ENCODE measurements at regions not wholly inside any gene's neighbourhood (a gene's known extent, or its start where the extent isn't known, plus 50 kb on each side); places are given as distances from the start of the nearest gene placed in this dataset.

DNA sequence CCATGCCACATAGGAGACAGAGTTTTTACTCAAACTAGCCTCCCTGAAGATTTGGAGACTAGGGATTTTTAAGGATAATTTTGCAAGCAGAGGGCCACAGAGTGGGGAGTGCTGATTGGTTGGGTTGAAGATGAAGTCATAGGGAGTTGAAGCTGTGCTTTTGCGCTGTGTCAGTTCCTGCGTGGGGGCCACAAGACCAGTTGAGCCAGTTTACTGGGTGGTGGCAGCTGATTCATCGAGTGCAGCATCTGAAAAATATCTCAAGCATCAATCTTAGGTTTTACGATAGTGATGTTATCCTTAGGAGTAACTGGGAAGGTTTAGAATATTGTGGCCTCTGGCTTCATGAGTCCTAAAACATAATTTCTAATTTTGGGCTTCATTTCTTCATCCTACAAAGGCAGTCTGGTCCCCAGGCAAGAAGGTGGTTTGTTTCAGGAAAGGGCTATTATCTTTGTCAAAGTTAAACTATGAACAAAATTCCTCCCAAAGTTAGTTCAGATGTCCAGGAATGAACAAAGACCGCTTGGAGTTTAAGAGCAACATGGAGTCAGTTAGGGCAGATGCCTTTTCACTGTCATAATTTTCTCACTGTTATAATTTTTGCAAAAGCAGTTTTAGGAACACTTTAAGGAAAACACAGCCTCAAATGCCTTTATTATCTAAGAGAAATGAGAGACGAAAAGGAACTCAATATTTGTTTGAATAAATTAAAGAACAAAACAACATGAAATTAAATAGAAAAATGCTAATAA is 960.8 kb upstream of the PRKX start:
- no peak for DNase-seq (ENCODE audit: extremely low spot score)
- CTCF ChIA-PET: no interaction called here
- TF ChIP-seq SUZ12 (IDR thresholded peaks at IDR 0.05): no peak
- TF ChIP-seq ARNT (IDR thresholded peaks at IDR 0.05): no peak
- no peak for TF ChIP-seq SP1 (IDR thresholded peaks at IDR 0.05)
- TF ChIP-seq L3MBTL2 (conservative IDR thresholded peaks at IDR 0.05): no peak
- TF ChIP-seq ELF4 (IDR thresholded peaks at IDR 0.05): no peak
- no peak for TF ChIP-seq ZNF384 (IDR thresholded peaks at IDR 0.05)
- TF ChIP-seq HDGF (IDR thresholded peaks at IDR 0.05; ENCODE audit: borderline replicate concordance): no peak
- TF ChIP-seq CTBP1 (IDR thresholded peaks at IDR 0.05; ENCODE audit: borderline replicate concordance): no peak
- no peak for TF ChIP-seq LEF1 (IDR thresholded peaks at IDR 0.05; ENCODE audit: borderline replicate concordance)
- TF ChIP-seq, protein P1, sequence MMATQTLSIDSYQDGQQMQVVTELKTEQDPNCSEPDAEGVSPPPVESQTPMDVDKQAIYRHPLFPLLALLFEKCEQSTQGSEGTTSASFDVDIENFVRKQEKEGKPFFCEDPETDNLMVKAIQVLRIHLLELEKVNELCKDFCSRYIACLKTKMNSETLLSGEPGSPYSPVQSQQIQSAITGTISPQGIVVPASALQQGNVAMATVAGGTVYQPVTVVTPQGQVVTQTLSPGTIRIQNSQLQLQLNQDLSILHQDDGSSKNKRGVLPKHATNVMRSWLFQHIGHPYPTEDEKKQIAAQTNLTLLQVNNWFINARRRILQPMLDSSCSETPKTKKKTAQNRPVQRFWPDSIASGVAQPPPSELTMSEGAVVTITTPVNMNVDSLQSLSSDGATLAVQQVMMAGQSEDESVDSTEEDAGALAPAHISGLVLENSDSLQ (IDR thresholded peaks at IDR 0.05): no peak
- TF ChIP-seq FOXK2 (IDR thresholded peaks at IDR 0.05): no peak
- TF ChIP-seq BHLHE40 (IDR thresholded peaks at IDR 0.05; ENCODE audit: borderline replicate concordance): no peak
- no peak for TF ChIP-seq FOXM1 (IDR thresholded peaks at IDR 0.05; ENCODE audit: borderline replicate concordance)
- no peak for TF ChIP-seq NFRKB (IDR thresholded peaks at IDR 0.05)
- TF ChIP-seq TARDBP (IDR thresholded peaks at IDR 0.05): no peak
- no peak for TF ChIP-seq FOXA1 (IDR thresholded peaks at IDR 0.05)
- POLR2A ChIA-PET: no interaction called here

DNA sequence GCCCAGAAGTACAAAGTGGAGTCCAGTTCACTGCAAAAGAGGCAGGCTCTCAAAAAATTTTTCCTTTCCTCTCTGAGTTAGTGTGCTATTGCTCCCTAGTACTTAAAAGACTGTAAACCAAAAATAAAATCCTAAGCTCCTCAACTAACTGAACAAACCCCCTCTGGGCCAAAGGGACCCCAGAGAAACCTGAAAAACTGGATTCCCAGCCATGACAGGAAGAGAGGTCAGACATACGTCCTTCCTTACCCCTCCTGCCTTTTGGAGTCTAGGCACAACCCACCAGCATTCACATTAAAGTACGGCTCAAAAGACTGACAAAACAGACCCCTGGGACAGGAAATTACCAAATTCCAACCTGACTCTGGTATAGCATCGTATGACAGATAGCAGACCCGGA is 957.9 kb upstream of the PRKX start:
- CTCF ChIA-PET: no interaction called here
- POLR2A ChIA-PET: no interaction called here
- no peak for DNase-seq (ENCODE audit: extremely low spot score)
- TF ChIP-seq TARDBP (IDR thresholded peaks at IDR 0.05) (no peak), SUZ12 (IDR thresholded peaks at IDR 0.05) (no peak), ZNF384 (IDR thresholded peaks at IDR 0.05) (no peak), ELF4 (IDR thresholded peaks at IDR 0.05) (no peak), SP1 (IDR thresholded peaks at IDR 0.05) (no peak), L3MBTL2 (conservative IDR thresholded peaks at IDR 0.05) (no peak), FOXM1 (IDR thresholded peaks at IDR 0.05; ENCODE audit: borderline replicate concordance) (no peak), CTBP1 (IDR thresholded peaks at IDR 0.05; ENCODE audit: borderline replicate concordance) (no peak), FOXK2 (IDR thresholded peaks at IDR 0.05) (no peak), ARNT (IDR thresholded peaks at IDR 0.05) (no peak), NFRKB (IDR thresholded peaks at IDR 0.05) (no peak), FOXA1 (IDR thresholded peaks at IDR 0.05) (no peak), LEF1 (IDR thresholded peaks at IDR 0.05; ENCODE audit: borderline replicate concordance) (no peak), HDGF (IDR thresholded peaks at IDR 0.05; ENCODE audit: borderline replicate concordance) (no peak), BHLHE40 (IDR thresholded peaks at IDR 0.05; ENCODE audit: borderline replicate concordance) (no peak)
- TF ChIP-seq, protein P1 (IDR thresholded peaks at IDR 0.05): no peak

DNA sequence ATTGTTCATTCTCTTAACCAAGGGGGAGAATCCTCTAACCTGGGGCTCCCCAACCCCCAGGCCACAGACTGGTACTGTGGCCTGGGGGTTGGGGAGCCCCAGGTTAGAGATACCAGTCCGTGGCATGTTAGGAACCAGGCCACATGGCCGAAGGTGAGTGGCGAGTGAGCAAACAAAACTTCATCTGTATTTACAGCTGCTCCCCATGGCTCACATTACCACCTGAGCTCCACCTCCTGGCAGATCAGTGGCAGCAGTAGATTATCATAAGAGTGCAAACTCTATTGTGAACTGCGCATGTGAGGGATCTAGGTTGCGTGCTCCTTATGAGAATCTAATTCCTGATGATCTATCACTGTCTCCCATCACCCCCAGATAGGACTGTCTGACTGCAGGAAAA is 957.2 kb upstream of the PRKX start:
- POLR2A ChIA-PET: no interaction called here
- CTCF ChIA-PET: no interaction called here
- TF ChIP-seq LEF1 (IDR thresholded peaks at IDR 0.05; ENCODE audit: borderline replicate concordance) (no peak), SP1 (IDR thresholded peaks at IDR 0.05) (no peak), ZNF384 (IDR thresholded peaks at IDR 0.05) (no peak), HDGF (IDR thresholded peaks at IDR 0.05; ENCODE audit: borderline replicate concordance) (no peak), FOXK2 (IDR thresholded peaks at IDR 0.05) (no peak), FOXA1 (IDR thresholded peaks at IDR 0.05) (no peak), FOXM1 (IDR thresholded peaks at IDR 0.05; ENCODE audit: borderline replicate concordance) (no peak), ELF4 (IDR thresholded peaks at IDR 0.05) (no peak), SUZ12 (IDR thresholded peaks at IDR 0.05) (no peak), CTBP1 (IDR thresholded peaks at IDR 0.05; ENCODE audit: borderline replicate concordance) (no peak), TARDBP (IDR thresholded peaks at IDR 0.05) (no peak)
- TF ChIP-seq, protein P1 (IDR thresholded peaks at IDR 0.05): no peak
- DNase-seq (ENCODE audit: extremely low spot score): no peak

DNA sequence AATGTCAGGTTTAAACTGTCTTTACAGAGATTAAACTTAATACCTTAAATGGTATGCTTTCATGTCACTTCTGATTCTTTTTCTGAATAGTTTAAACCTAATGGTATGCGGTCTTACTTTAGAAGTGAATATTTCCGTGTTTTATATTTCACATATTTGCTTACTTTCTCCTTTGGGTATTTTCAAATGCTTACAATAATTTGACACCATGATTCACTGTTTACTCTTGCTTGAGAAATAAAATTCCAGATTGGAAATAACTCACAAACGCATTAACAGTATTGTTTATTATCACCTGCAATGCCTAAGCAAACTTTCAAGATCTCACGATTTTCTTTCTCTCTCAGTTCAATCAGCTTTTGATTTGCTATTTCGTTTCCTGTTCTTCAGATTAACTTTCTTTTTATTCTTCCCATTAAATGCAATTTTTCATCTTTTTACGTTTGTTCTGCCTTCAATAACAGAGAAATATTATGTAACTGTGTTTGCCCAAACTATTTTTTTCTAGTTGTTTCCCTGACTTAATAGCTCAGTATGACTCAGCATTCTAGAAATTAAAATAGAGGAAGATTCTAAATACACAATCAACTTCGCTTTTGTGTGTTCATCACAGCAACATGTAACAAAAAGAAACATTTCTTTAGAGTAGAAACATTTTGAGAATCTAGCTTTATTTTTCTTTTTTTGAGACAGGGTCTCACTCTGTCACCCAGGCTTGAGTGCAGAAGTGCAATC is 955.5 kb upstream of the PRKX start:
- DNase-seq (ENCODE audit: extremely low spot score): no peak
- POLR2A ChIA-PET: no interaction called here
- CTCF ChIA-PET: no interaction called here
- no peak for TF ChIP-seq CTBP1 (IDR thresholded peaks at IDR 0.05; ENCODE audit: borderline replicate concordance)
- no peak for TF ChIP-seq FOXA1 (IDR thresholded peaks at IDR 0.05)
- no peak for TF ChIP-seq ARNT (IDR thresholded peaks at IDR 0.05)
- TF ChIP-seq BHLHE40 (IDR thresholded peaks at IDR 0.05; ENCODE audit: borderline replicate concordance): no peak
- no peak for TF ChIP-seq ZNF384 (IDR thresholded peaks at IDR 0.05)
- no peak for TF ChIP-seq FOXK2 (IDR thresholded peaks at IDR 0.05)
- TF ChIP-seq L3MBTL2 (conservative IDR thresholded peaks at IDR 0.05): no peak
- TF ChIP-seq FOXM1 (IDR thresholded peaks at IDR 0.05; ENCODE audit: borderline replicate concordance): no peak
- TF ChIP-seq, protein P1 (IDR thresholded peaks at IDR 0.05): no peak
- TF ChIP-seq LEF1 (IDR thresholded peaks at IDR 0.05; ENCODE audit: borderline replicate concordance): no peak
- no peak for TF ChIP-seq HDGF (IDR thresholded peaks at IDR 0.05; ENCODE audit: borderline replicate concordance)
- TF ChIP-seq ELF4 (IDR thresholded peaks at IDR 0.05): no peak
- TF ChIP-seq TARDBP (IDR thresholded peaks at IDR 0.05): no peak
- TF ChIP-seq NFRKB (IDR thresholded peaks at IDR 0.05): no peak
- no peak for TF ChIP-seq SP1 (IDR thresholded peaks at IDR 0.05)
- TF ChIP-seq SUZ12 (IDR thresholded peaks at IDR 0.05): no peak

DNA sequence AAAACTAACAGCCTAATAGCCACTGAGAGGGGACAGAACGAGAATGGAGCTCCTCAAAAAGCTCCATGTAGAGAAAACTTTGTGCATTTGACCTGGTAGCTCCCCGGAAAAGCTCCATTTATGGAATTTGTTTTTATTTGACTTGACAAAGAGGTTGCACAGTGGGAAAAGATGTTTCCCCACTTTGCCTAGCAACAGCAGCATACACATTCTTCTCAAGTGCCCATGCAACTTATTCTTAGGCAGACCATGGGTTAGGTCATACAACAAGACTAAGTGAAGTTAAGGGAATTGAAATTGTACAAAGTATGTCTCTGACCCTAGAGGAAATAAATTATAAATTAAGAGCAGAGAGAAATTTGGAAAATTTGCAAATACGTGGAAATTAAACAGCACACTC is 949.6 kb upstream of the PRKX start:
- TF ChIP-seq CTBP1 (IDR thresholded peaks at IDR 0.05; ENCODE audit: borderline replicate concordance) (no peak), ELF4 (IDR thresholded peaks at IDR 0.05) (no peak), HDGF (IDR thresholded peaks at IDR 0.05; ENCODE audit: borderline replicate concordance) (no peak), SUZ12 (IDR thresholded peaks at IDR 0.05) (no peak), LEF1 (IDR thresholded peaks at IDR 0.05; ENCODE audit: borderline replicate concordance) (no peak)
- ChIA-PET CTCF (no interaction called here), POLR2A (no interaction called here)
- no peak for DNase-seq (ENCODE audit: extremely low spot score)
